Peyer's patch (tissue), 4 donors: ENCODE measurements at regions not wholly inside any gene's neighbourhood (a gene's known extent, or its start where the extent isn't known, plus 50 kb on each side); places are given as distances from the start of the nearest gene placed in this dataset.

Experiments
- DNase-seq, 3 donors: peaks; one replicate each; pipeline ENCODE4 v3.0.0-alpha.2; 2017 to 2019
- H3K27ac ChIP-seq, 4 donors: fragments of 200-600 bp; sonication (generic); one replicate each; pipeline ENCODE4 v1.5.1; 2016 to 2019
- H3K27me3 ChIP-seq, 2 donors: fragments of 200-600 bp; sonication (generic); one replicate each; pipeline ENCODE4 v1.5.1; 2019
- H3K36me3 ChIP-seq, 3 donors: fragments of 200-600 bp; sonication (generic); one replicate each; pipeline ENCODE4 v1.5.1; 2016 to 2019
- H3K4me1 ChIP-seq, 4 donors: fragments of 200-600 bp; sonication (generic); one replicate each; pipeline ENCODE4 v1.5.1; 2016 to 2019
- H3K4me3 ChIP-seq, 4 donors: fragments of 200-600 bp; sonication (generic); 1 replicate in 3 of 4; 2 replicates in 1 of 4; pipeline ENCODE4 v1.5.1; 2016 to 2019; ENCODE audit warnings: mild to moderate bottlenecking in 1 of 4
- H3K9me3 ChIP-seq, 4 donors: fragments of 200-600 bp; sonication (generic); one replicate each; pipeline ENCODE4 v1.5.1; 2016 to 2019; ENCODE audit warnings: mild to moderate bottlenecking in 1 of 4
- CTCF ChIP-seq, 6 experiments: fragments of 450-650 bp in 4 of 6; fragments of 200-600 bp in 2 of 6; sonication (generic) in 1 of 6; IDR thresholded peaks; one replicate each; pipeline ENCODE4 v1.5.1; 2017 to 2019; ENCODE audit warnings: antibody characterized with exemption in 6 of 6, mild to moderate bottlenecking in 3 of 6, moderate library complexity in 1 of 6
- POLR2A ChIP-seq, 2 donors: fragments of 450-650 bp; IDR thresholded peaks; one replicate each; pipeline ENCODE4 v1.5.1; 2017; ENCODE audit warnings: antibody characterized with exemption in 2 of 2, mild to moderate bottlenecking in 2 of 2, moderate library complexity in 2 of 2

DNA sequence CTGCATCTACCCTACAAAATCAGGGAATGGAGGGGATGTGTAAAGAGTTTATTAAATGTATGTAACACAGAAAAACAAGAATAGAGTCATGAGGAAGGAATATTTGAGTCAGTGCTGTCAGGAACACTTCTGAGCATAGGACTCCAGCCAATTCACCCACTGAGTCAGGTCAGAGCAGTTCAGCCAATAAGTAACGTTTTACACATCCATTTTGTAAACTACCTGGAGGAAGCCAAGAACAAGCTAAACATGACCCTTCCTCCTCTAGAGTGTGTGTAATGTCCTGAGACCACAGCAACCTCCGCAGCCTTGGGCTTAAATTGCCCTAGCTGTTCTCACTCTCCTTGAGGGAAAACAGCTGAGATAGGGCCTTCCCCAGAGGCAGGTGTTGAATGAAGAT, 691.5 kb upstream of the LRRN3 start:
- no peaks in the 10 kb centered on the region for H3K27me3 ChIP-seq
- no peak overlapping the region for H3K4me3 ChIP-seq
- H3K4me1 ChIP-seq: no peaks in the 10 kb centered on the region
- TF ChIP-seq CTCF (IDR thresholded peaks at IDR 0.05): no peak
- no peak for TF ChIP-seq POLR2A (IDR thresholded peaks at IDR 0.05)
- no peak overlapping the region for H3K27ac ChIP-seq
- no peak for DNase-seq
- no peaks in the 10 kb centered on the region for H3K9me3 ChIP-seq
- no peaks in the 10 kb centered on the region for H3K36me3 ChIP-seq

DNA sequence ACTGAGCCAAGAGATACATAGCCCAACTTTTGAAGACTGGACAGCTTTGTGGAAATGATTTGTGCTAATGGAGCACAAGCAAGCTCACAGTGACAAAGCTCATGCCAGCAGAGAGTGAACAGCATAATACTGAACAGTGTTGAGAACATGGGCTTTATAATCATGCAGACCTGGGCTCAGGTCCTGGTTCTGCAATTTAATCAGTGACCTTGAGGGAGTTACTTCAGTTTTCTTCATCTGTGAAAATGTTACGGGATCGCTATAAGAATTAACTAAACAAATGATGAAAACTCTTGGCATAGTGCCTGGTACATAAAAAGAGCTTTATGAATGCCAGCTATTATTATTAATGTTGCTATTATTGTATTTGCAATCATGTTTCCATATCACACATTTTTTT, 690.5 kb upstream of the LRRN3 start:
- H3K9me3 ChIP-seq: no peaks in the 10 kb centered on the region
- H3K36me3 ChIP-seq: no peaks in the 10 kb centered on the region
- no peaks in the 10 kb centered on the region for H3K4me1 ChIP-seq
- TF ChIP-seq CTCF (IDR thresholded peaks at IDR 0.05): no peak
- no peak overlapping the region for H3K27ac ChIP-seq
- no peak overlapping the region for H3K4me3 ChIP-seq
- DNase-seq: no peak
- H3K27me3 ChIP-seq: no peaks in the 10 kb centered on the region

- TF ChIP-seq CTCF (IDR thresholded peaks at IDR 0.05): no peak
- TF ChIP-seq POLR2A (IDR thresholded peaks at IDR 0.05): no peak
- H3K27ac ChIP-seq: no peak overlapping the region
Measured at GRCh38 chr7:110407242-110407641, 683.7 kb upstream of the LRRN3 start.

DNA sequence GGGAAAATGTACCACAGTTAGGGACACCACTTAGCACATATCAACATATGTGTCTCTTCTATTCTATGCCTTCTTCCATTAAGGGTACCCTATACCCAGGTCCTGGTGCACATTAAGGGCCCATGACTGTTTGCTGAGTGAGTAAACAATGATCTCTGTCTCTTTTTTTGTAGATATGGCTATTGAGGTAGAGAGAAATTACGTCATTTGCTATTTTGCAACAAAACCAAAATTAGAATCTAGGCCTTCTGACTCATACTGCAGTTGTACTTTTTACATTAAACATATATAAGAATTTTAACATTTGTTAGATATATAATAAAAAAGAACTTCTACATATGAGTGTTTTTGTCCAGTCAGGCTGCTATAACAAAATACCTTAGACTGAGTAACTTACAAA, 683.2 kb upstream of the LRRN3 start:
- no peak for TF ChIP-seq CTCF (IDR thresholded peaks at IDR 0.05)
- no peak for TF ChIP-seq POLR2A (IDR thresholded peaks at IDR 0.05)
- Histone ChIP-seq H3K27me3 (no peaks in the 10 kb centered on the region), H3K4me1 (no peaks in the 10 kb centered on the region), H3K9me3 (no peaks in the 10 kb centered on the region), H3K27ac (no peak overlapping the region), H3K4me3 (no peak overlapping the region), H3K36me3 (no peaks in the 10 kb centered on the region)
- no peak for DNase-seq

More at GRCh38 chr7:110407242-110407641, 683.7 kb upstream of the LRRN3 start:
- no peak overlapping the region for H3K4me3 ChIP-seq
- no peak for DNase-seq
- no peaks in the 10 kb centered on the region for H3K36me3 ChIP-seq
- no peaks in the 10 kb centered on the region for H3K27me3 ChIP-seq
- H3K9me3 ChIP-seq: no peaks in the 10 kb centered on the region
- no peaks in the 10 kb centered on the region for H3K4me1 ChIP-seq

GRCh38 chr7:110412614-110413013, 678.3 kb upstream of the LRRN3 start:
- H3K9me3 ChIP-seq: no peaks in the 10 kb centered on the region
- DNase-seq: no peak
- H3K4me3 ChIP-seq: no peak overlapping the region
- H3K4me1 ChIP-seq: no peaks in the 10 kb centered on the region
- TF ChIP-seq POLR2A (IDR thresholded peaks at IDR 0.05) (no peak), CTCF (IDR thresholded peaks at IDR 0.05) (no peak)
- no peaks in the 10 kb centered on the region for H3K27me3 ChIP-seq
- H3K27ac ChIP-seq: no peak overlapping the region
- no peaks in the 10 kb centered on the region for H3K36me3 ChIP-seq

DNA sequence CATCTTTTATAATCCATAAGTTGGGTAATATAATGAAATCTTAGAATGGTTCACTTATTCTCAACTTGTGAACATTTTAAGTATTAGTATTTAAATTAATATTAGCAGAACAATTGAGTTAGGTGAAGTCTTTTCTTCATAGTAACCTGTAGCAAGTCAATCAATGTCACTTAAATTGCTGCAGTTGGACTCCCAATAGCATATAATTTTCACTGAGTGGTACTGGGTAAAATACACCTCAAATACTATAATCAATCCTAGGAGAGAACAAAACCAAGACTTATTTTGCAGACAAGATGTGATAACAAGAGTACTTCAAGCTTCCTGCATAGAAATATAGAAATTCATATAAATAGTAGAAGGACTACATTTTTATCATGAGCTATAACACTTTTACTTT, 677.9 kb upstream of the LRRN3 start:
- Histone ChIP-seq H3K36me3 (no peaks in the 10 kb centered on the region), H3K9me3 (no peaks in the 10 kb centered on the region), H3K4me1 (no peaks in the 10 kb centered on the region), H3K27ac (no peak overlapping the region), H3K27me3 (no peaks in the 10 kb centered on the region), H3K4me3 (no peak overlapping the region)
- DNase-seq: no peak
- TF ChIP-seq CTCF (IDR thresholded peaks at IDR 0.05): no peak
- TF ChIP-seq POLR2A (IDR thresholded peaks at IDR 0.05): no peak
